ENCODE measurements at regions not wholly inside any gene's neighbourhood (a gene's known extent, or its start where the extent isn't known, plus 50 kb on each side); places are given as distances from the start of the nearest gene placed in this dataset.

- no peak for DNase-seq
Measured at GRCh38 chr6:49097116-49097515, 365.9 kb downstream of the MMUT start.

- no peak for DNase-seq
Measured at GRCh38 chr6:49088631-49089030, 374.4 kb downstream of the MMUT start.

DNA sequence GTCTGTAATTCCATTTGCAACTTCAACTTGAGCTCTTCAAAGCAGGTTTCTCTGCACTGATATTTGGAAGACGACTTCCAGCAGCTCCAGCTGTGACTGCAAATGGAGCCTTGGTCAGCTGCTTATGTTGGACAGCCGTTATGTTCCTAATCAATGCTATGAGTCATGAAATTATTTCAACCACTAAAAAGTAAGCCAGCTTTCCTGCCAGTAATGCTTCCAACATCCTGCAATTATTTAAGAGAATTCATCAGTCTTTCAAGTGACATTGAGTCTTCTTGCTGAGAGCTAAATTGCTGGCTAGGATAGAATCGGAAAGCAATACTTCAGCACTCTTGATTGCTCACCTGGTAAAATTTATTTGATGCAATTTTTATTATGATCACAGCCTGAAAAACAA, 375.7 kb downstream of the MMUT start:
- DNase-seq = no peak

- DNase-seq = no peak
Measured at GRCh38 chr6:49082611-49083010, 380.4 kb downstream of the MMUT start.

- no peak for DNase-seq
Measured at GRCh38 chr6:49072885-49073620, 390.0 kb downstream of the MMUT start.

GRCh38 chr6:49072146-49072545, 390.9 kb downstream of the MMUT start:
- DNase-seq = no peak

GRCh38 chr6:49070411-49070810, 392.6 kb downstream of the MMUT start:
- no peak for DNase-seq

- DNase-seq = no peak
Measured at GRCh38 chr6:49054311-49054710, 408.7 kb downstream of the MMUT start.

DNA sequence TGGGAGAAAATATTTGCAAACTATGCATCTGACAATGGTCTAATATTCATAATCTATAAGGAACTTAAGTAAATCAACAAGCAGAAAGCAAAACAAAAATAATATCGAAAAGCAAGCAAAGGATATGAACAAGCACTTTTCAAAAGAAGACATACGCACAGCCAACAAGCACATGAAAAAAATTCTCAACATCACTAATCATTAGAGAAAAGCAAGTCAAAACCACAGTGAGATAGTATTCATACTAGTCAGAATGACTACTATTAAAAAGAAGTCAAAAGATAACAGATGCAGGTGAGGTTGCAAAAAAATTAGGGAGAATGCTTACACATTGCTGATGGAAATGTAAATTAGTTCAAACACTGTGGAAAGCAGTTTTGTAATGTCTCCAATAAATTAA, 410.2 kb downstream of the MMUT start:
- DNase-seq = no peak

DNA sequence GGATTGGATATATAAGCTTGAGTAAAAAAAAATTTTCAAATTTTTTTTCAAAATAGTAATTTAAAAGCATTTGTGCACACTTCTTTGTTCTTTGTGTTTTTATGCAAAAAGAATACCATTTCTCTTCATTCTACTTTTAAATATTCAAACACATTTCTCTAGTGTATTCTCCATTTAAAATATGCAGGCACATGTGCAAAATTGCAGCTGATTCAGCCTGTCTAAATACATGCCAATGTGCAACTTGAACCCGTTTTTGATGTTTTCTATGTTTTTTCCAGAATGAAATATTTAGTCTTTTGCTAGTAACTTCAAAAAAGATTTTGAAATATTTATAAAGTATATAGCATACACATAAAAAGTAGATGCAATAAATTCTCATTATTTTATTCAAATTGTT, 411.8 kb downstream of the MMUT start:
- DNase-seq = no peak

GRCh38 chr6:49050584-49050983, 412.5 kb downstream of the MMUT start:
- DNase-seq = no peak

- DNase-seq = no peak
Measured at GRCh38 chr6:49038294-49038822, 424.7 kb downstream of the MMUT start.

DNA sequence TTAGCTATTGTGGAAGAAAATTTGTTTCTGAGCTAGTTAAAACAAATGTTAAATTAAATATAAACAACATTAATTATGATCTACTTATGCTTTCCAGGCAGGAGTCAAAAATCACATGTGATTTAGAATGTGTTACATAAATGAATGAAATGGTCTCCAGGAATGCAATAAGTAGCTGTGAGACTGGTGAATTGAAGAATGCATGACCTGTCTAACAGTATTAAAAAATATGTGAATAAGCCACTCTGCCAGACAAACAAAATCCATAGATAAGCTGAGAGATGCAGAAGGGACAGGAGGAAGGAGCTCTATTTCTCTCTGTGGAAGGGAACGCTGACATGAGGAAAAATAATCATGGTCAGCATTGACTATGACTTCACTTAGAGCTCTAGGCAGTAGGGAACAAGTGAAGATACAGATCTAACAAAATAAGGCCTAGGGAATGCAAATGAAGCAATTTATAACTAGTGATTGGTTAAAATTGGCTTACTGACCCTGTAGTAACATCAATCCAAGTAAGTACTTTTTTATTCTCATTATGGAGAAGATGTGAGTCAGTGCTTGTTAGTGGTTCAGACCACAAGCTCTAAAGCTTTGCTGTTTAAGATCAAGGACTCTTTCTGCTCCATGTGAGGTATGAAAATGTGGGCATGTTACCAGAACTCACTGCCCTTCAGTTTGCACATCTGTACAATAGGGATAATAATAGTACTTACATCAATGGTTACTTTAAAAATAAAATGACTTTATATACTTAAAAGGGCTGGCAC, 432.6 kb downstream of the MMUT start:
- no peak for DNase-seq

GRCh38 chr6:49027644-49028043, 435.4 kb downstream of the MMUT start:
- no peak for DNase-seq

DNA sequence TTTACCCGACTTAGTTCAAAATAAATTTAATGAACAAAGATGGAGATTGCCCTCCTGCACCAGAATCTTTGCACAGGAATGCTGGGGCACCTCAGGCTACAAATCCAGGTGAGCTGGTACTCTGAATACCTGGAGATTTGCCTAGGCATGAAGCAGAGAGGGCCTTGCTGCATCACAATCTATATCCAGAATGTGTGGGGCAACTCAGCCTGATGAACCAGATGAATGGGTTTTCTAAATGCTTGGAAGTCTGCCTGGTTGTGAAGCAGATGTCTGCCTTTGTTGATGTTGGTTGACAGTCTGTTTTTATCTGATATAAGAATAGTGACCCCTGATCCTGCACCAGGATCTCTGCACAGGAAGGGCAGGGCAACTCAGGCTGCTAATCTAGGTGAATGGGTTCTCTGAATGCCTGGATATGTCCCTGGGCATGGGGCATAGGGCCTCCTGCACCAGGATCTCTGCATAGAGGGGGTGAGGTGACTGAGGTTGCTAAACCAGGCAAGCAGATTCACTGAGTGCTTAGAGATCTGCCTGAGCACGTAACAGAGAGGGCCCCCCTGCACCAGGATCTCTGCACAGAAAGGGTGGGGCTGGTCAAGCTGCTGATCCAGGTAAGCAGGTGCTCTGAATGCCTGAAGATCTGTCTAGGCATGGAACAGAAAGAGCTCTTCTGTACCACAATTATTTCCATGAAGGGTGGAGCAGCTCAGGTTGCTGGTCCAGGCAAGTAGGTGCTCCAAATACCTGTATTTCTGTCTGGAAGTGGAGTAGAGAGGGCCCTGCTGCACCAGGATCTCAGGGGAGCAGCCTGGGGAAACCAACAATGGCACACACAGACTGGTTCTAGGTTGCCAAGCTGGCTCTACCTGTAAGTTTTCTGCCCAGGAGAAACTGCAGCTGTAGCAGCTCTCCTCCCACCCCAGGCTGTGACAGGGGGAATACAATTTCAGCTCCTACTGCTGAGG, 437.5 kb downstream of the MMUT start:
- DNase-seq = no peak

DNA sequence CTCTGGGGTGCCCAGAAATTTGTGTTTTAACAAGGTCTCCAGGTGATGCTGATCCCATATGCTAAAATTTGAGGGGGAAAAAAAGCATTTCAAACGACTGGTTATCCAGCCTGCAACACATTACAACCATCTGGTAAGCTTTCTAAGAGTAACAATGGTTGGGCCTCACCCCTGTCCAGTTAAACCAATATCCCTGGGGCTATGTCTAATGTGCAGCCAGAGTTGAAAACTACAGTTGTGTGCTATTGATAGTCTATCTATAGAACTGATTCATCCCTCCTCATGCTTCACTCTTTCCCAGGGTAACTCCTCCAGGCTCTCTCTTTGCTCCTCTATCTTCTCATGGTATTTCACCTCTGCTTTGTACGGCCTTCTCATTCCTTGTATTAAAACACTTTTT, 458.3 kb downstream of the MMUT start:
- DNase-seq = no peak

DNA sequence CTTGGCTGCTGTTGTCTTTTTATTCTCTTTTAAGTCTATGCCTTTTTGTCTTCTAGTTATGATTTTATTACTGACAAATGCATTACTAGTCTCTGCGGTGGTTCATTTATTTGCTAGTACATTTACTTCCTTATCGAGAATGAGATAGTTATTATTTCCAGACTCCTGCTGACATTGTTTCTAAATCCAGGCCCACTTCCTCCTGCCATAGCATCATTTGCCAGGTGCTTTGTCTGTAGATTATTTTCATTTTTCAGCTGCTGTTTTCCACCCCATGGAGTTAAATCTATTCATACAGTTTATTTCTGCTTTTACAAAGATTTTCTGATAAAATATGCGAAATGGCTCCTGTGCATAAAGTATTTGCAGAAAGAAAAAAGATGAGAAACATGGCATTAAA, 459.7 kb downstream of the MMUT start:
- DNase-seq = no peak

DNA sequence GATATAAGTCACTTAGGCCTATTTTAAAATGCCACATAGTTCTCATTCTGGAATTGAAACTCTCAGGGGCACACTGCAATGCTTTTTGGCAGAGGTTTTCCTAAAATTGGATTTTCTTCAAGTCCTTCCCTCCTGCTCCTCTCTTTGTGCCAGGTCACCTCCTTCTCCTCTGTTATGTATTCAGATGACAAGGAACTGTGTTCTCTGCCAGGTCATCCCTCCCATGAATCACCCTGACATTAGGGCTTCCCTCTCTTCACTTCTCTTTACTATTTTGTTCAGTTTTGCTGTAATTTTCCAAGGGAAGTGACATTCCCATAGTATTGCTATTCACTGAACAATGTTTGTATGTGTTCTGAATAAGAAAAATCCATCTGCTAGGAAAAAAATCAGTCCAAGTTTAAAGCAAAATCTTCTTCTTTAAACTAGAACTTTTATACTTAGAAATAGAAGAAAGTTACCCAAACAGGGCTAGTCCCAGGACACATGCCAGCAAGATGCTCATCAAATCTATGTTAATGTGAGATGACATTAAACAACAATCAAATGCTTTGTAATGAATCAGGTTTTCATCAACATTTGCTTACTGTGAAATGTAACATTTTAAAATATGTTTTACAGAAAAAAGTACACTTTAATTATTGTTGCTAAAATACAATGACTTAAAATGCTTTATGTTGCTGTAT, 461.1 kb downstream of the MMUT start:
- DNase-seq = no peak

GRCh38 chr6:48998574-48998973, 464.5 kb downstream of the MMUT start:
- DNase-seq = no peak

- no peak for DNase-seq
Measured at GRCh38 chr6:48996461-48997119, 466.5 kb downstream of the MMUT start.

- no peak for DNase-seq
Measured at GRCh38 chr6:48994811-48995210, 468.2 kb downstream of the MMUT start.

DNA sequence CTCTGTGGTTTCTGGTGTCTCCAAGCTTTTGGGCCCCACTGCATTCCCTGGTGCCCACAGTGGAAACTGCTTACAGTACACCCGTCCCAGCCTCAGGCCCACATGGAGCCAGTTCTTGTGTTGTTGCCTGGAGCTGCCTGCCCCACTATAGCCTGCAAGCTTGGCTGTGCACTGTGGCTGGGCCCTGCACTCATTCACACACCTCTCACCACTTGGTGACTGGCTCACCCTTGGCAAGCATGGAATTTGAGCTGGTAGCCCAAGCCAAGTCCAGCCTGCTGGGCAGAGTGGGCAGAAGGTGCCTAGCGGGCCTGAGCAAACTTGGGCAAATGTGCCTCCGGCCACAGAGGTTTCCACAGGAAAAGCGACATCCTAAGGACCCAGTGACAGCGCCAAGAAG, 472.3 kb downstream of the MMUT start:
- DNase-seq = no peak
